ENCODE measurements at regions not wholly inside any gene's neighbourhood (a gene's known extent, or its start where the extent isn't known, plus 50 kb on each side); places are given as distances from the start of the nearest gene placed in this dataset.

GRCh38 chr4:189414021-189414420, 526.7 kb upstream of the FRG1 start:
- H2BK15ac ChIP-seq (ENCODE audit: low read length) = no peak overlapping the region

DNA sequence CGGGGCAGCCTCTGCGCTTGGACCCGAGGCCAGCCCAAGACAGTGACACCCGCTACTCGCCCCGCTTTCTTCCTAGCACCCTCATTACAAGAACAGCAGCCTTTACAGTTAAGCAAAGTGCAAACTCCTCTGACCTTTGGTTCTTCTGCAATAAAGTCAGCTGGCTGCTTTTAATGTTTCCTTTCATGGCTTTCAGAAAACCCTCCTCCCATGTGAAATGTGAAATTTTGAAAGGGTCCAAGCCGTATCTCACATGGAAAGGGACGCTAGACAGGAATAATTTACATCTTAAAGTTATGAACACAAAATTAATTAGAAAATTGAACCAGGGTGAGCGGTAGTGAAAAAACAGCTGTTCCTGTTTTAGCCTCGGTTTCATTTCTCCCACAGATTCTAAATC, 520.1 kb upstream of the FRG1 start:
- H3K23ac ChIP-seq (ENCODE audit: low read depth, low read length, poor library complexity) = no peak overlapping the region
- no peaks in the 10 kb centered on the region for H3K4me1 ChIP-seq (ENCODE audit: control insufficient read depth in 2 of 2, insufficient read depth in 1 of 2, low read depth in 1 of 2, low read length in 2 of 2)
- WGBS, 2 donors (ENCODE audit: extremely low coverage in 2 of 2, insufficient read length in 2 of 2, insufficient replicate concordance in 1 of 2) = no CpG with 5 or more reads among the region's 10 CpGs
- H4K91ac ChIP-seq (ENCODE audit: low read depth, low read length, poor library complexity) = no peak overlapping the region
- H3K79me1 ChIP-seq (ENCODE audit: low read depth, low read length) = no peaks in the 10 kb centered on the region
- no peak overlapping the region for H2AK5ac ChIP-seq (ENCODE audit: low read depth, low read length)
- H3K4me3 ChIP-seq (ENCODE audit: low read length in 2 of 2) = no peak overlapping the region
- DNase-seq (ENCODE audit: low spot score) = no peak
- no peak overlapping the region for H2BK15ac ChIP-seq (ENCODE audit: low read length)
- no peak overlapping the region for H3K4ac ChIP-seq (ENCODE audit: low read length)
- no peaks in the 10 kb centered on the region for H3K27me3 ChIP-seq (ENCODE audit: control insufficient read depth in 3 of 3, insufficient read depth in 3 of 3, low read depth in 1 of 3, low read length in 3 of 3)
- H3K9ac ChIP-seq (ENCODE audit: low read depth, low read length, poor library complexity) = no peak overlapping the region
- H3K27ac ChIP-seq (replicated peaks; ENCODE audit: low read length) = no peak overlapping the region
- H2BK12ac ChIP-seq (ENCODE audit: low read length) = no peak overlapping the region
- H3K18ac ChIP-seq (ENCODE audit: low read length) = no peak overlapping the region
- H2BK120ac ChIP-seq (ENCODE audit: low read depth, low read length) = no peak overlapping the region
- H3K4me2 ChIP-seq (ENCODE audit: insufficient read depth, low read length, poor library complexity, severe bottlenecking) = no peak overlapping the region
- no peak overlapping the region for H2BK5ac ChIP-seq (ENCODE audit: low read length)
- H4K8ac ChIP-seq (ENCODE audit: low read depth, low read length) = no peak overlapping the region
- peaks cover 0 to 2% of the 10 kb centered on the region in 2 donors for H3K9me3 ChIP-seq (replicated peaks in 1 of 2; ENCODE audit: control insufficient read depth in 2 of 2, insufficient read depth in 1 of 2, low read depth in 1 of 2, low read length in 2 of 2)
- no peak overlapping the region for H3K14ac ChIP-seq (ENCODE audit: low read length)
- H3K36me3 ChIP-seq (replicated peaks in 1 of 2; ENCODE audit: control insufficient read depth in 2 of 2, insufficient read depth in 2 of 2, low read length in 2 of 2) = no peaks in the 10 kb centered on the region
- no peak overlapping the region for H2AFZ ChIP-seq (ENCODE audit: low read length)

More at GRCh38 chr4:189414021-189414420, 526.7 kb upstream of the FRG1 start:
- Histone ChIP-seq H3K27ac (replicated peaks; ENCODE audit: low read length) (no peak overlapping the region), H3K4me1 (ENCODE audit: control insufficient read depth in 2 of 2, insufficient read depth in 1 of 2, low read depth in 1 of 2, low read length in 2 of 2) (no peaks in the 10 kb centered on the region), H3K79me1 (ENCODE audit: low read depth, low read length) (no peaks in the 10 kb centered on the region), H3K9me3 (replicated peaks in 1 of 2; ENCODE audit: control insufficient read depth in 2 of 2, insufficient read depth in 1 of 2, low read depth in 1 of 2, low read length in 2 of 2) (peaks cover 0 to 5% of the 10 kb centered on the region in 2 donors), H2BK120ac (ENCODE audit: low read depth, low read length) (no peak overlapping the region), H3K36me3 (replicated peaks in 1 of 2; ENCODE audit: control insufficient read depth in 2 of 2, insufficient read depth in 2 of 2, low read length in 2 of 2) (no peaks in the 10 kb centered on the region), H3K4me2 (ENCODE audit: insufficient read depth, low read length, poor library complexity, severe bottlenecking) (no peak overlapping the region), H3K4ac (ENCODE audit: low read length) (no peak overlapping the region), H3K18ac (ENCODE audit: low read length) (no peak overlapping the region), H2BK5ac (ENCODE audit: low read length) (no peak overlapping the region), H2BK12ac (ENCODE audit: low read length) (no peak overlapping the region), H3K23ac (ENCODE audit: low read depth, low read length, poor library complexity) (no peak overlapping the region), H2AK5ac (ENCODE audit: low read depth, low read length) (no peak overlapping the region), H4K91ac (ENCODE audit: low read depth, low read length, poor library complexity) (no peak overlapping the region), H3K9ac (ENCODE audit: low read depth, low read length, poor library complexity) (no peak overlapping the region), H4K8ac (ENCODE audit: low read depth, low read length) (no peak overlapping the region), H3K4me3 (ENCODE audit: low read length in 2 of 2) (no peak overlapping the region), H2AFZ (ENCODE audit: low read length) (no peak overlapping the region), H3K27me3 (ENCODE audit: control insufficient read depth in 3 of 3, insufficient read depth in 3 of 3, low read depth in 1 of 3, low read length in 3 of 3) (no peaks in the 10 kb centered on the region), H3K14ac (ENCODE audit: low read length) (no peak overlapping the region)
- WGBS, 2 donors (ENCODE audit: extremely low coverage in 2 of 2, insufficient read length in 2 of 2, insufficient replicate concordance in 1 of 2) = no CpG with 5 or more reads among the region's 4 CpGs
- DNase-seq (ENCODE audit: low spot score) = no peak

DNA sequence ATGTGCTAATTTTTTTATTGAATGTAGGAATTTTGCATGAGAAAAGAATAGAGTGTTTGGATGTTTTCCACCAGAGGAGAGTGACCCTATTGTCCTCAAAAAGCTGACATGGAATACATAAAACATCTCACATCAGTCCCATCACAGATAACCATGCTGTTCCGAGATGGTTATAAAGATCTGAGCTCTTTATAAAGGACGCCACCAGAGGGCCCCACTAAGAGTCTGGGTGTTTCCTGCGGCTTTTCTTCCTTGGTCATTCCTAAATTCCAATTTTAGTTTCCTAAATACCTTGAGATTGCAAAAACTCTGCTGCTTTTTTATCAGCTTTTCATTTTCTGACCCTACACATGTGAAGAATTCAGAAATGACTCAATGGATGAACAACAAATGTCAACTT, 504.5 kb upstream of the FRG1 start:
- H4K8ac ChIP-seq (ENCODE audit: low read depth, low read length) = no peak overlapping the region
- H3K27me3 ChIP-seq (ENCODE audit: control insufficient read depth in 3 of 3, insufficient read depth in 3 of 3, low read depth in 1 of 3, low read length in 3 of 3) = no peaks in the 10 kb centered on the region
- WGBS, 2 donors (ENCODE audit: extremely low coverage in 2 of 2, insufficient read length in 2 of 2, insufficient replicate concordance in 1 of 2) = no CpG with 5 or more reads among the region's 3 CpGs
- H3K36me3 ChIP-seq (replicated peaks in 1 of 2; ENCODE audit: control insufficient read depth in 2 of 2, insufficient read depth in 2 of 2, low read length in 2 of 2) = no peaks in the 10 kb centered on the region
- H3K18ac ChIP-seq (ENCODE audit: low read length) = no peak overlapping the region
- no peak for DNase-seq (ENCODE audit: low spot score)
- no peak overlapping the region for H2BK120ac ChIP-seq (ENCODE audit: low read depth, low read length)
- H2BK12ac ChIP-seq (ENCODE audit: low read length) = no peak overlapping the region
- H4K91ac ChIP-seq (ENCODE audit: low read depth, low read length, poor library complexity) = no peak overlapping the region
- no peak overlapping the region for H3K4me3 ChIP-seq (ENCODE audit: low read length in 2 of 2)
- H3K4ac ChIP-seq (ENCODE audit: low read length) = no peak overlapping the region
- H2BK5ac ChIP-seq (ENCODE audit: low read length) = no peak overlapping the region
- peaks cover 0 to 4% of the 10 kb centered on the region in 2 donors for H3K9me3 ChIP-seq (replicated peaks in 1 of 2; ENCODE audit: control insufficient read depth in 2 of 2, insufficient read depth in 1 of 2, low read depth in 1 of 2, low read length in 2 of 2)
- no peak overlapping the region for H3K4me2 ChIP-seq (ENCODE audit: insufficient read depth, low read length, poor library complexity, severe bottlenecking)
- H3K4me1 ChIP-seq (ENCODE audit: control insufficient read depth in 2 of 2, insufficient read depth in 1 of 2, low read depth in 1 of 2, low read length in 2 of 2) = no peaks in the 10 kb centered on the region
- no peak overlapping the region for H2BK15ac ChIP-seq (ENCODE audit: low read length)
- no peaks in the 10 kb centered on the region for H3K79me1 ChIP-seq (ENCODE audit: low read depth, low read length)
- no peak overlapping the region for H2AFZ ChIP-seq (ENCODE audit: low read length)
- no peak overlapping the region for H3K9ac ChIP-seq (ENCODE audit: low read depth, low read length, poor library complexity)
- no peak overlapping the region for H3K23ac ChIP-seq (ENCODE audit: low read depth, low read length, poor library complexity)
- H3K27ac ChIP-seq (replicated peaks; ENCODE audit: low read length) = no peak overlapping the region
- no peak overlapping the region for H3K14ac ChIP-seq (ENCODE audit: low read length)
- H2AK5ac ChIP-seq (ENCODE audit: low read depth, low read length) = no peak overlapping the region

- Histone ChIP-seq H2BK12ac (ENCODE audit: low read length) (no peak overlapping the region), H2BK15ac (ENCODE audit: low read length) (no peak overlapping the region), H3K27me3 (ENCODE audit: control insufficient read depth in 3 of 3, insufficient read depth in 3 of 3, low read depth in 1 of 3, low read length in 3 of 3) (no peaks in the 10 kb centered on the region), H2BK120ac (ENCODE audit: low read depth, low read length) (no peak overlapping the region), H3K9ac (ENCODE audit: low read depth, low read length, poor library complexity) (no peak overlapping the region), H3K9me3 (replicated peaks in 1 of 2; ENCODE audit: control insufficient read depth in 2 of 2, insufficient read depth in 1 of 2, low read depth in 1 of 2, low read length in 2 of 2) (no peaks in the 10 kb centered on the region), H3K4me2 (ENCODE audit: insufficient read depth, low read length, poor library complexity, severe bottlenecking) (no peak overlapping the region), H3K27ac (replicated peaks; ENCODE audit: low read length) (no peak overlapping the region), H3K4me1 (ENCODE audit: control insufficient read depth in 2 of 2, insufficient read depth in 1 of 2, low read depth in 1 of 2, low read length in 2 of 2) (no peaks in the 10 kb centered on the region), H4K8ac (ENCODE audit: low read depth, low read length) (no peak overlapping the region), H3K23ac (ENCODE audit: low read depth, low read length, poor library complexity) (no peak overlapping the region), H3K4me3 (ENCODE audit: low read length in 2 of 2) (no peak overlapping the region), H2AK5ac (ENCODE audit: low read depth, low read length) (no peak overlapping the region), H4K91ac (ENCODE audit: low read depth, low read length, poor library complexity) (no peak overlapping the region), H2BK5ac (ENCODE audit: low read length) (no peak overlapping the region), H3K18ac (ENCODE audit: low read length) (no peak overlapping the region), H3K4ac (ENCODE audit: low read length) (no peak overlapping the region), H2AFZ (ENCODE audit: low read length) (no peak overlapping the region), H3K14ac (ENCODE audit: low read length) (no peak overlapping the region), H3K36me3 (replicated peaks in 1 of 2; ENCODE audit: control insufficient read depth in 2 of 2, insufficient read depth in 2 of 2, low read length in 2 of 2) (no peaks in the 10 kb centered on the region), H3K79me1 (ENCODE audit: low read depth, low read length) (no peaks in the 10 kb centered on the region)
- WGBS, 2 donors (ENCODE audit: extremely low coverage in 2 of 2, insufficient read length in 2 of 2, insufficient replicate concordance in 1 of 2) = no CpG with 5 or more reads among the region's 4 CpGs
- DNase-seq (ENCODE audit: low spot score) = no peak
Measured at GRCh38 chr4:189440716-189441115, 500.0 kb upstream of the FRG1 start.

Data from neuronal stem cell (in vitro differentiated cells).